HG03066 (cell line): ENCODE measurements at regions not wholly inside any gene's neighbourhood (a gene's known extent, or its start where the extent isn't known, plus 50 kb on each side); places are given as distances from the start of the nearest gene placed in this dataset.

Source experiments
- ATAC-seq: cut with Tn5 transposase; IDR thresholded peaks from one replicate; pipeline ENCODE4 v1.9.1; 2021; ENCODE audit warnings: low read depth; ENCODE audit not compliant: unreplicated experiment

DNA sequence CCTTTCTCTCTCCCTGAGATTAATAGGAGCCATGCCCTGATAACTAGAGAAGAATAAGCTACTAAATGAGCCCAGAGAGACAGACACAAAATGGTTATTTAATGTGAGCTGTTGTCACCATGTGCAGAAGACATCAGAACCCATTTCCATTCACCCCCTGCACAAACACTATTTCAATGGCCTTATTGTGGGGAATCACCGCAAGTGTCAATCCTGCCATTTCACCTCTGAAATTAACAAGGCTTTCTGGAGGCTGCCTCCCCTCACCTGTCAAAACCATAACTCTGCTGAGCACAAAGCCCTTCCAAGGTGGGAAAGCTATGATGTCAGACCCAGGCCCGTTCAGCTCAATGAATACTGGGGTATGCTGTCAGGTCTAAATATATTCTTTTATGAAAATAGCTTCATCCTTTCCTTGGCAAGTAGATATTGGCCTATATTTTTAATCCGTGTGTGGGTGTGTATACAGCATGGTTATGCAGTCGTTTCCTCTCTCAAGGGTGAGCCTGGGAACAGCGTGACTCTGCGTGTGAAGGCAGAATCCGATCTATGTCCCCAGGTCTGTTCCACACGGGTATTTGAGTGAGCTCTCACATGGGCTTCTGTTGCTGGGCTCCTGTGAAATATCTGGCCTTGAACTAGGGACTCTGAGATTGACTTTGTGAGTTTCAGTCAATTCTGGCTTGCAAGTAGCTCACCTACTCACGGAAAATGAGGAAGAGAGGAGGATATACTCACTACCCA lies 266.3 kb downstream of the FBXW7 start:
- no peak for ATAC-seq

DNA sequence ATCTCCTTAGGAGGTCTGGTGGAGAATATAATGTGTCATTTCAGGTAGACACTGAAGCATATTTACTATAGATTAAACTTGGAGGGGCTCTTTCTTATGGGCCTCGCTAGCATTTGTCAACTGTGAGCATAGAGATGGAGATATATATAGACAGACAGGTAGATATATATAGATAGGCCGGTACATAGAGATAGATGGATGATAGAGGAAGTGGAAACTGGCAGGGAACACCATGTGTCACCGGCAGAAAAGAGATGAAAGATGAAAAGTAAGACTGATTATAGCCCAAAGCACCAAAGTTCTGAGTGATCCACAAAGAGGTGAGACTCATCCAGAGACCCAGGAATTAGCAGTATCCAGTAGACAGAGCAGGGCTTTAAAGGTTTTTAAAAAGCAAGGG lies 268.1 kb downstream of the FBXW7 start:
- ATAC-seq, result no peak

DNA sequence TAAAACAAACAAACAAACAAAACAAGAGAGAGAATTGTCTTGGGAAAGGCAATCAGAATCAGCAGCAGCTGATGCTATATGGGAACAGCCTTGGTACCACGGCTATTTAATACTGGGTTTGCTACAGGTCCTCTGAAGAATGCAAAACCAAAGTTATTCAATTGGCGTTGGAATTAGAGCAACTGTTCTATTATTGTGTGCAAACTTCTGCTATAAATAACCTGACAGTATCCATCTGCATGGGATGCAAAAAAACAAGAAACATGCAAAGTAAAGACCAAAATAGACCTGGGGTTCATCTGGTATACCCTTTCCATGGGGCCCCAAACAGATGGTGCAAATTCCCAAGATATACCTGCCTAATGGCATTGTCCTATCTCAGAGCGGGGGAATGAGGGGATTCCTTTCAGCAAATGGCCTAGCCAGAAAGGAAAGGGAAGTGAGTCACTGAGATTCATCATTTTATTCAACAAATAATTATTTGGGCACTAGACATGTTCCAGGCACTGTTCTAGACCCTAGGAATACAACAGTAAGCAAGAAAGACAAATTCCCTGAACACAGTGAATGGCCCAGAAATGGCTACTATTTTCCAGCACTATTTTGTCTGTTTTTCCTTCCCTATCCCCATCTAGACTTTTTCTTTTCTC lies 268.9 kb downstream of the FBXW7 start:
- ATAC-seq, result no peak

GRCh38 chr4:152265149-152265621 lies 270.7 kb downstream of the FBXW7 start:
- no peak for ATAC-seq

DNA sequence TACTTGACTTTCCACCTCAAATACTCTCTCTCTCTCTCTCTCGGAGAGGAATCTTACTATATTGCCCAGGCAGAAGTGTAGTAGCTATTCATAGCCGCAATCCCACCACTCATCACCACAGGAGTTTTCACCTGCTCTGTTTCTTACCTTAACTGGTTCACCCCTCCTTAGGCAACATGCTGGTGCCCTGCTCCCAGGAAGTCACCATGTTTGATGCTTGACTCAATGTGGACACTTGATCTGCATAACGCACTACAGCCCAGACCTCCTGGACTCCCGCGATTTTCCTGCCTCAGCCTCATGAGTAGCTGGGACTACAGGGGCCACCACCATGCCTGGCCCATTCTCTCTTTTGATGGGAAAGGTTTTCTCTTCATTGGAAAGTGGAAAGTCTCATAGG lies 271.8 kb downstream of the FBXW7 start:
- no peak for ATAC-seq

GRCh38 chr4:152259866-152260265 lies 276.0 kb downstream of the FBXW7 start:
- no peak for ATAC-seq

DNA sequence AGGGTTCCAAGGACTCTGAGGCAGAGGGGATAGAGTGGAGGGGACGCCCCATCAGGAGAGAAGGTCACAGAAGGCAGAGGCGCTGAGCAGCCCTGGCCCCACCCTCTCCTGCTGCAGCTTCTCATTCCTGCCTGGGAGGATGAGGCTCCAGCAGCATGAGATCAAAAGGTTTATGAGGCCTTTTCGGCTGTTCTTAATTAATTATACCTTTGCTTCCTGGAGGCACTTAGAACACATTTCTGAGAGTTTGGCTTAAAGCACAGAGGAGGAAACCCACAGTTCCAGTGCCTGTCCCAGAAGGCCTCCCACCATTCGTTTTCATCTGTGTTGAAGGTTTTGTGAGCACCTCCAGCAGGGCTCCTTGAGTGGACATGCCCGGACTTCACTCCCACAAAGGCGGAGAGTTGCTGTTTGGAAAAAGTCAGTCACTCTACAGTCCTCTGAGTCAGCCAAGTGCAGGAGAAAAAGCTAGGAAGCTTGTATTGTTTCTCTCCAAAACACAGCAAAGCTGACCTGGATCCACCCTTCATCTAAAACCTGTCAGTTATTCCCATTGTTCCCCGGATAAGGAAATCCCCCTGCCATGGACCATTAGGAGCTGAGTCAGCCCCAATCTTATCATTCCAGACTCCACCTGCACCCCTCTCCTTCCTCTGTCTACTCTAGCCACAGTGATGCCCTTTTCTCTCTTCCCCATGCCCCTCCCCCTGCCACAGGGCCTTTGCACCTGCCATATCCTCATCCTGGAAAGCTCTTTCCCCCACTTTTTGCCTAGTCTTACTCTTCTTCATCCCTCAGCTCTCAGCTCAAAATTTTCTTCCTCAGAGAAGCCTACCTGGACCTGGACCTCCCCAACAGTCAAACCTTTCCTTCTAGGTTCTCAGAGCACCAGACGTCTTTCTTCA lies 276.8 kb downstream of the FBXW7 start:
- no peak for ATAC-seq

- ATAC-seq, result no peak
Observed at GRCh38 chr4:152258391-152258790, 277.5 kb downstream of the FBXW7 start.

GRCh38 chr4:152257601-152258066 lies 278.3 kb downstream of the FBXW7 start:
- ATAC-seq, result no peak

- ATAC-seq, result no peak
Observed at GRCh38 chr4:152256996-152257395, 278.9 kb downstream of the FBXW7 start.

GRCh38 chr4:152255437-152255836 lies 280.5 kb downstream of the FBXW7 start:
- ATAC-seq, result peak; percentile 77

GRCh38 chr4:152248347-152248746 lies 287.5 kb downstream of the FBXW7 start:
- ATAC-seq, result no peak

- no peak for ATAC-seq
Observed at GRCh38 chr4:152247271-152247975, 288.5 kb downstream of the FBXW7 start.

- ATAC-seq, result no peak
Observed at GRCh38 chr4:152246659-152247058, 289.2 kb downstream of the FBXW7 start.

GRCh38 chr4:152245680-152246079 lies 290.2 kb downstream of the FBXW7 start:
- no peak for ATAC-seq

- ATAC-seq, result no peak
Observed at GRCh38 chr4:152244659-152245058, 291.2 kb downstream of the FBXW7 start.

GRCh38 chr4:152243896-152244595 lies 291.8 kb downstream of the FBXW7 start:
- no peak for ATAC-seq

GRCh38 chr4:152243206-152243605 lies 292.7 kb downstream of the FBXW7 start:
- ATAC-seq, result no peak

GRCh38 chr4:152240232-152240631 lies 295.7 kb downstream of the FBXW7 start:
- no peak for ATAC-seq

GRCh38 chr4:152239216-152239615 lies 296.7 kb downstream of the FBXW7 start:
- no peak for ATAC-seq
